HG03342 (cell line): ENCODE measurements at regions not wholly inside any gene's neighbourhood (a gene's known extent, or its start where the extent isn't known, plus 50 kb on each side); places are given as distances from the start of the nearest gene placed in this dataset.
"Not testable (repeated sequence)": the region's sequence is repeated elsewhere in the genome, so short reads cannot be mapped to it uniquely, and the experiment has no call there.

Source experiments
- ATAC-seq: cut with Tn5 transposase; IDR thresholded peaks from one replicate; pipeline ENCODE4 v1.9.1; 2021; ENCODE audit warnings: mild to moderate bottlenecking, moderate library complexity; ENCODE audit not compliant: unreplicated experiment

- ATAC-seq = no peak
Measured at GRCh38 chr5:57979671-57980070, 480.2 kb downstream of the PLK2 start.

GRCh38 chr5:57976506-57976905, 483.4 kb downstream of the PLK2 start:
- ATAC-seq = no peak

- ATAC-seq = not testable (repeated sequence)
Measured at GRCh38 chr5:57972099-57972498, 487.8 kb downstream of the PLK2 start.

- ATAC-seq = no peak
Measured at GRCh38 chr5:57960569-57960968, 478.0 kb upstream of the ACTBL2 start.

- ATAC-seq = no peak
Measured at GRCh38 chr5:57956636-57957035, 474.0 kb upstream of the ACTBL2 start.

GRCh38 chr5:57955511-57955910, 472.9 kb upstream of the ACTBL2 start:
- ATAC-seq = no peak

- no peak for ATAC-seq
Measured at GRCh38 chr5:57953792-57954191, 471.2 kb upstream of the ACTBL2 start.

GRCh38 chr5:57950616-57951228, 468.1 kb upstream of the ACTBL2 start:
- ATAC-seq = no peak

- no peak for ATAC-seq
Measured at GRCh38 chr5:57948091-57948490, 465.5 kb upstream of the ACTBL2 start.

GRCh38 chr5:57947181-57947580, 464.6 kb upstream of the ACTBL2 start:
- ATAC-seq = no peak

GRCh38 chr5:57940879-57941278, 458.3 kb upstream of the ACTBL2 start:
- ATAC-seq = no peak

- no peak for ATAC-seq
Measured at GRCh38 chr5:57940236-57940635, 457.6 kb upstream of the ACTBL2 start.

- ATAC-seq = no peak
Measured at GRCh38 chr5:57939771-57940170, 457.2 kb upstream of the ACTBL2 start.

- ATAC-seq = no peak
Measured at GRCh38 chr5:57939335-57939734, 456.7 kb upstream of the ACTBL2 start.

- ATAC-seq = no peak
Measured at GRCh38 chr5:57938174-57938557, 455.6 kb upstream of the ACTBL2 start.

GRCh38 chr5:57937501-57938173, 455.0 kb upstream of the ACTBL2 start:
- ATAC-seq = no peak

GRCh38 chr5:57937025-57937424, 454.4 kb upstream of the ACTBL2 start:
- ATAC-seq = no peak

GRCh38 chr5:57932761-57933160, 450.1 kb upstream of the ACTBL2 start:
- ATAC-seq = no peak

- no peak for ATAC-seq
Measured at GRCh38 chr5:57931807-57932206, 449.2 kb upstream of the ACTBL2 start.

- no peak for ATAC-seq
Measured at GRCh38 chr5:57931352-57931751, 448.7 kb upstream of the ACTBL2 start.

GRCh38 chr5:57929271-57929670, 446.7 kb upstream of the ACTBL2 start:
- no peak for ATAC-seq

- not testable (repeated sequence) for ATAC-seq
Measured at GRCh38 chr5:57923094-57923493, 440.5 kb upstream of the ACTBL2 start.

GRCh38 chr5:57917004-57917403, 434.4 kb upstream of the ACTBL2 start:
- ATAC-seq = no peak
